NB4 (cell line): ENCODE measurements at regions not wholly inside any gene's neighbourhood (a gene's known extent, or its start where the extent isn't known, plus 50 kb on each side); places are given as distances from the start of the nearest gene placed in this dataset.
A peak's percentile ranks its signal among the peaks of the same experiment; 100 is the strongest.

Experiments
- DNase-seq: peaks from one replicate; pipeline ENCODE4 v3.0.0; 2010; ENCODE audit warnings: low read depth
- H3K4me3 ChIP-seq: one replicate; pipeline ENCODE4 v1.5.1; 2011; ENCODE audit warnings: mild to moderate bottlenecking, low read depth, low read length, moderate library complexity
- MYC ChIP-seq: IDR thresholded peaks from 2 replicates; pipeline ENCODE4 v1.6.1; 2011; ENCODE audit warnings: low read depth, low read length
- POLR2A ChIP-seq: IDR thresholded peaks from 2 replicates; pipeline ENCODE4 v1.6.1; 2011; ENCODE audit warnings: mild to moderate bottlenecking; ENCODE audit not compliant: insufficient read length; ENCODE audit errors: extremely low read depth
- TF ChIP-seq, protein P1 (sequence below): IDR thresholded peaks from 2 replicates; pipeline ENCODE4 v1.6.1; 2011; ENCODE audit warnings: low read depth, low read length
- TF ChIP-seq, protein P2 (sequence below): IDR thresholded peaks from one replicate; pipeline ENCODE4 v1.5.1; 2012; ENCODE audit warnings: low read depth, low read length

DNA sequence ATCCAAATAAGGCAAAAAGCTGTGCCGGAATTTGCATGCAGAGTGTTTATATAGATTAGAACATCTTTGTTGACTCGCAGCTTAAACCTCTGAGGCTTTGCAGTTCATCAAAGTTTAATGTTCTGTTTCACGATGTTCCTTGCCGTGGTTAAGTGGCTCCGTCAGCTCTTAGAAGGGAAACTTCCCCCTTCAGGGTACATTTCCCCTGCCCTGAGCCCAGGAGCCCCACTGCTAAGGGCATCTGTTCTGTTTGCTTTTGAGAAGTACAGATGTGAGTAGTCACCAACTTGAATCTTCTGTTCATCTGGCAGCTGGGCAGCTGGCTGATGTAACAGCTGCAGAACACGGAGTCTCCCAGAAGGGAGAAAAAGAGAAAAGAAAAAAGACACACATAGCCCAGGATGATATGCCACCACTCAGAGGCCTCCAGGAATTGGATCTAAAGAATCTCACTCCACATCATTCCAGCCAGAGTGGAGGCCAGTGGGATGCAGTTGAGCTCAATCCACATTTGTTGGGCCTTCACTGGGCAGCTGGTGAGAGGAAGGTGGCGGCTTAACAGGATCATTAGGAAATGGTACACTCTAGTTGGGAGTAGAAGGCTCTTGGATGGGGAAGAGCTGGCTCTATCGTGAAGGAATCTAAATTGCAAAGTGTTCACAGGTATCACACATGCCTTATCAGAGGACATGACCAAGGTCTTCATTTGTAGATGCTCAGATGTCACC is 178.7 kb upstream of the RBPJ start:
- peak; percentile 58 for DNase-seq
- no peak overlapping the region for H3K4me3 ChIP-seq
- TF ChIP-seq, protein P1, sequence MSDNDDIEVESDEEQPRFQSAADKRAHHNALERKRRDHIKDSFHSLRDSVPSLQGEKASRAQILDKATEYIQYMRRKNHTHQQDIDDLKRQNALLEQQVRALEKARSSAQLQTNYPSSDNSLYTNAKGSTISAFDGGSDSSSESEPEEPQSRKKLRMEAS: no peak
- TF ChIP-seq MYC: no peak
- TF ChIP-seq POLR2A: no peak
- TF ChIP-seq, protein P2, sequence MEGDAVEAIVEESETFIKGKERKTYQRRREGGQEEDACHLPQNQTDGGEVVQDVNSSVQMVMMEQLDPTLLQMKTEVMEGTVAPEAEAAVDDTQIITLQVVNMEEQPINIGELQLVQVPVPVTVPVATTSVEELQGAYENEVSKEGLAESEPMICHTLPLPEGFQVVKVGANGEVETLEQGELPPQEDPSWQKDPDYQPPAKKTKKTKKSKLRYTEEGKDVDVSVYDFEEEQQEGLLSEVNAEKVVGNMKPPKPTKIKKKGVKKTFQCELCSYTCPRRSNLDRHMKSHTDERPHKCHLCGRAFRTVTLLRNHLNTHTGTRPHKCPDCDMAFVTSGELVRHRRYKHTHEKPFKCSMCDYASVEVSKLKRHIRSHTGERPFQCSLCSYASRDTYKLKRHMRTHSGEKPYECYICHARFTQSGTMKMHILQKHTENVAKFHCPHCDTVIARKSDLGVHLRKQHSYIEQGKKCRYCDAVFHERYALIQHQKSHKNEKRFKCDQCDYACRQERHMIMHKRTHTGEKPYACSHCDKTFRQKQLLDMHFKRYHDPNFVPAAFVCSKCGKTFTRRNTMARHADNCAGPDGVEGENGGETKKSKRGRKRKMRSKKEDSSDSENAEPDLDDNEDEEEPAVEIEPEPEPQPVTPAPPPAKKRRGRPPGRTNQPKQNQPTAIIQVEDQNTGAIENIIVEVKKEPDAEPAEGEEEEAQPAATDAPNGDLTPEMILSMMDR: no peak

DNA sequence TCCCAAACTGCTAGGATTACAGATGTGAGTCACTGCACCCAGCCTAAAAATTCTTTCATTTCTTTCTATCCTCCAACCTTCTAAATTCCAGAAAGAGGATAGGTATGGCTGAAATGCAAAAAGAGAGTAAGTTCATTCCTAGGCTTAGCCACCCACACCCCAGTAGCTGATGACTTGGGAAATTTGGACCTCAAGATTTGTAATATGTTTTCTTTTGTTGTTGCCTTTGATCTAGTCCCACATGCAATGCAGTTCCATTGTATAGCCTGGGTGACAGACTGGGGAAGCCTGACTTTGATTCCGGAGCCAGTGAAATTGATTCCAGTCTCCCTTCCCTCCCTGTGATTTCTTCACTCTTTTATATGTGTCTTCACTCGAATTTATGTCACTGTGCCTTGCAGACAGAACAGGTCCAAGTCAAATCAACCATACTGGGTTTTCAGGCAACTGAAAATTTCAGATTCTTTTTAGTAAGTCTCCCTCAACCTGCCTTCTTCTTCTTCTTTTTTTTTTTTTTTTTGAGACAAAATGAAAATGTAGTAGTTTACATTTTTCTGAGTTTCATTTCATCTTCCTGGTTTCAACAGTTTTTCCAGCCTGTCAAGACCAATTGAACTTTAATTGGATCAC is 176.2 kb upstream of the RBPJ start:
- DNase-seq: no peak
- TF ChIP-seq, protein P1: no peak
- TF ChIP-seq POLR2A (no peak), MYC (no peak)
- TF ChIP-seq, protein P2: no peak
- H3K4me3 ChIP-seq: no peak overlapping the region

DNA sequence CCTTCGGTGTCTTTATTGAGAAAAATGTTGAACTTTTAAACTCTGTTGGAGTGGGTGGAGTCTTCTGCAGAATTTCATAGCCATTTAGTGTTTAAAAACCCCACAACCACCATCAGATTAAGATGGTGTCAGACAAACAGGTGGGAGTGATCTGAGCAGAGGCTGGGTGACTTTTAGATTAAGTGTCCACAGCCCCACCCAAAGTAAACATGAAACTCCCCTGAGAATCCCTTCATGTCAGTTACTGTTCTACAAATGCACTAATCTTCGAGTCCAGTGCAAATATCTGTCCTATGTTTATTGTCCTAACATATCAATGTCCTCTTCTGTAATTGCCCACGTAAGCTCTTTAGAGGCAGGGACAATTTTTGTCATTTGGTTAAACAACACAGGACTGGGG is 175.6 kb upstream of the RBPJ start:
- TF ChIP-seq MYC (no peak), POLR2A (no peak)
- TF ChIP-seq, protein P1: no peak
- TF ChIP-seq, protein P2: no peak
- DNase-seq: no peak

DNA sequence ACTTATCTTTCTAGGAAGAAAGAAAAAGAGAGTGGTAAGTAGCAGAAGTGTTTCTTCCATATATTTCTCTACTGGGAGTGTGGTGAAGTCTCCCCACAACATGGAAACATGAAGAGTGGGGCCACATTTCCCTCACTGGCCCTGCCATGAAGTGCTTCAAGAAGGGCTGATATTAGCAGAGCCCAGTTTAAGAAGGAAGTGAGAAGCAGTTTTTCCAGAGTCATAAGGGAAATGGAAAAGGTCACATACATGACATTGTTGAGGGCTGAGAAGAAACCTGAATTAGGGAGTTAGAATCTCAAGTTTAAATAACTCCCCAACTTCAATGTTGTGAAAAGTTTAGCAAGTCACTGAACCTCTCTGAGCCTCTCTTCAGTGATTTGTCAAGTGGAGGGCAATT is 171.9 kb upstream of the RBPJ start:
- TF ChIP-seq MYC (no peak), POLR2A (no peak)
- no peak overlapping the region for H3K4me3 ChIP-seq
- DNase-seq: no peak

More for the DNA sequence above, 175.6 kb upstream of the RBPJ start:
- H3K4me3 ChIP-seq: no peak overlapping the region

DNA sequence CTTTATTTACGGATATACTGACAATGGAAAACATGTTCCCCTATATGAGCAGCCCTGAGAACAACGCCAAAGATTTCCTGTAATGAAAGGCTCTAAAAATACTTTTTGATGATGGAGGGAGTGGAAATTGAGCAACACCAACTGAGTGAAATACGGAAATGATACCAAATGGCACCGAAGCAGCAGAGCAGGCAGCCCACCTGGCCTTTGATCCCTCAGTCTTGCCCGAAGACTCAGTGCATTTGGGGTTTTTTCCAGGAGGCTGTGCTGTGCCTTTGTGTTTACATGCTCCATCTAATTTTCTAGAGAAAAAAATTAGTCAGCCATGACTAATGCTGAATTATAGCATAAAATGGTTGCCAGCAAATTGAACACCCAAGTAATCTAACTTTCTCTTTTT is 169.9 kb upstream of the RBPJ start:
- TF ChIP-seq, protein P1: no peak
- TF ChIP-seq, protein P2: no peak
- no peak for TF ChIP-seq MYC
- TF ChIP-seq POLR2A: no peak
- peak; percentile 49 for DNase-seq

DNA sequence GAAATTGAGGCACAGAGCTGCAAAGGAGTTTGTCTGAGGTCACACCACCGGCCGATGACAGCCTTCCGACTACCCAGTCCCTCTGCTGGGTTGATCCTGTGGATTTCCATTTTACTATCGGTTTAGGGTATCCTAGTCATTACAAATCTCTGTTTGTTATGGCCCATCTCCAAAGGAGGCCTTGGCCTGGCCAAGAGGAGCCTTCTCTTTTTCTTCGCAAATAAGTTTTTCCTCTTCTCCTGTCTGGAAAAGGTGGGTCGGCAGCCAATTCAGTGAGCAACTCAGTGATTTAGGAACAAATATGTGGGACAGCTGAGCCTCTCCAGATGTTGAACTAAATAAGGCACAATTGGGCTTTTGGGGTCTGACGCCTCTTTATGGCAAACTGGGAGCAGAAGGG is 169.2 kb upstream of the RBPJ start:
- DNase-seq: no peak
- TF ChIP-seq POLR2A: no peak
- TF ChIP-seq, protein P2: no peak
- no peak for TF ChIP-seq MYC
- TF ChIP-seq, protein P1: no peak
- H3K4me3 ChIP-seq: no peak overlapping the region

More for the DNA sequence above, 169.9 kb upstream of the RBPJ start:
- H3K4me3 ChIP-seq: no peak overlapping the region
